ENCODE measurements at regions not wholly inside any gene's neighbourhood (a gene's known extent, or its start where the extent isn't known, plus 50 kb on each side); places are given as distances from the start of the nearest gene placed in this dataset.

DNA sequence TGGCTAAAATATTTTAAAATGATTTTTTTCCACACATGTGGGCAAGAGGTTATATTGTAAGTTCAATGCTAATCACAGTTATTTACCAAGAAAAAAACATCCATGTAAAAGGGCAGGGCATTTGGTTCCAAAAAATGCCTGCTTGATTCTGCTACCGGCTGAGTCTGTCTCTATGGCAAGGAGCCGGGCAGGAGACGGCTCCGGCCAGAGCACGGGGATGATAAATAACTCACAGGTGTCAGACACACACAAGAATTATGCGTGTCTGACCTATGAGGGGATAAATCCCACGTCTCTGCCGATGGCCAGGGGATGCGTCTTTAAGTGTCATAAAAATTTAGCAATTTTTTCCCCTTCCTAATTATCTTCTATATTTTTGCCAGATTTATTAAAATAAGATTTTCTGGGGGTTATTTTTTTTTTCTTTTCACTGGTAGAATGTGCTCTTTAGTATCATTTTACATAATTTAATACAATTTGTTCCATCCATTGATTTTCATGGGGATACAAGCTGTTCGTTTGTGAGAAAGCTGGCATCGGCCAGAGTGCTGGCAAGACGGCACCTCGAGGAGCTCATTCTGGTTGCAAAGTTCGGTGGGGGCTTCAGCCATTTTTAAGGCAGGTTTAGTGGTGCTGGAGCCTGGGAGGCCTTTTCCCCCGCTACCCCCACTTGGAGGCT lies 253.9 kb downstream of the ZNF536 start:
- intact Hi-C loops (cut with DNase I, micrococcal nuclease), result no loop called here
- Histone ChIP-seq H3K36me3 (ENCODE audit: low read depth) (no peaks in the 10 kb centered on the region), H3K4me1 (ENCODE audit: low read depth) (no peaks in the 10 kb centered on the region), H3K4me3 (no peak overlapping the region), H3K9me3 (peaks cover 6% of the 10 kb centered on the region)
- TF ChIP-seq CTCF (IDR thresholded peaks at IDR 0.05), result no peak
- no peak for ATAC-seq
- no peak for DNase-seq

DNA sequence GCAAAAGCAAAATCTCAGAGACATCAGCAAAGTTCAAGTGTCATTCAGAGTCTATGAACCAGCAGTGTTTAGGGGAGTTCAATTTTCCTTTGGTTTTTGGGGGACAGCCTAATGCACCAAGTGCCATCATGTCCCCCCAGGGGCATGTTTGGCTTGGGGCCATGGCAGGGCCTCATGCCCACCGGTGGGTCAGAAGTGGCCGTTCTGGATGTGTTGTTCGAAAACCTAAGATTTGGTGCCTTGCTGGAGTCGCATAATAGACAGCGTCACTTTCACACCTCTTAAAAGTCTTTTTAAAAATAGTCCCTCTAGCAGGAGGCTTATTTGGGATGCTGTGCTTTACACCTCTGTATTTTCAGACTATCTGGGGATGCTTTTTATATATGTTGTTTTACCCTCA lies 250.1 kb downstream of the ZNF536 start:
- intact Hi-C loops (cut with DNase I, micrococcal nuclease), result no loop called here
- Histone ChIP-seq H3K4me1 (ENCODE audit: low read depth) (no peaks in the 10 kb centered on the region), H3K4me3 (no peak overlapping the region), H3K36me3 (ENCODE audit: low read depth) (no peaks in the 10 kb centered on the region), H3K9me3 (peaks cover 6% of the 10 kb centered on the region)
- ATAC-seq (no peak), DNase-seq (no peak)
- TF ChIP-seq CTCF (IDR thresholded peaks at IDR 0.05), result no peak

- ATAC-seq (no peak), DNase-seq (no peak)
- H3K36me3 ChIP-seq (ENCODE audit: low read depth), result no peaks in the 10 kb centered on the region
- no peaks in the 10 kb centered on the region for H3K4me1 ChIP-seq (ENCODE audit: low read depth)
- intact Hi-C loops (cut with DNase I, micrococcal nuclease), result no loop called here
- TF ChIP-seq CTCF (IDR thresholded peaks at IDR 0.05), result no peak
- H3K9me3 ChIP-seq, result peaks cover 6% of the 10 kb centered on the region
- no peak overlapping the region for H3K4me3 ChIP-seq
Observed at GRCh38 chr19:30621326-30621920, 249.2 kb downstream of the ZNF536 start.

GRCh38 chr19:30620354-30620753 lies 248.2 kb downstream of the ZNF536 start:
- Histone ChIP-seq H3K9me3 (peaks cover 6% of the 10 kb centered on the region), H3K4me3 (no peak overlapping the region), H3K36me3 (ENCODE audit: low read depth) (no peaks in the 10 kb centered on the region), H3K4me1 (ENCODE audit: low read depth) (no peaks in the 10 kb centered on the region)
- TF ChIP-seq CTCF (IDR thresholded peaks at IDR 0.05), result no peak
- DNase-seq, result no peak
- no peak for ATAC-seq
- intact Hi-C loops (cut with DNase I, micrococcal nuclease), result no loop called here

GRCh38 chr19:30609656-30610270 lies 237.6 kb downstream of the ZNF536 start:
- H3K9me3 ChIP-seq, result no peaks in the 10 kb centered on the region
- no peaks in the 10 kb centered on the region for H3K4me1 ChIP-seq (ENCODE audit: low read depth)
- no peaks in the 10 kb centered on the region for H3K36me3 ChIP-seq (ENCODE audit: low read depth)
- no peak overlapping the region for H3K4me3 ChIP-seq
- no peak for ATAC-seq
- TF ChIP-seq CTCF (IDR thresholded peaks at IDR 0.05), result no peak
- DNase-seq, result no peak
- intact Hi-C loops (cut with DNase I, micrococcal nuclease), result no loop called here
